ENCODE measurements at regions not wholly inside any gene's neighbourhood (a gene's known extent, or its start where the extent isn't known, plus 50 kb on each side); places are given as distances from the start of the nearest gene placed in this dataset.

GRCh38 chr1:242731446-242731845, 206.9 kb upstream of the PLD5 start:
- no peak for TF ChIP-seq EZH2 (IDR thresholded peaks at IDR 0.05; ENCODE audit: low read length)
- TF ChIP-seq, protein P1, sequence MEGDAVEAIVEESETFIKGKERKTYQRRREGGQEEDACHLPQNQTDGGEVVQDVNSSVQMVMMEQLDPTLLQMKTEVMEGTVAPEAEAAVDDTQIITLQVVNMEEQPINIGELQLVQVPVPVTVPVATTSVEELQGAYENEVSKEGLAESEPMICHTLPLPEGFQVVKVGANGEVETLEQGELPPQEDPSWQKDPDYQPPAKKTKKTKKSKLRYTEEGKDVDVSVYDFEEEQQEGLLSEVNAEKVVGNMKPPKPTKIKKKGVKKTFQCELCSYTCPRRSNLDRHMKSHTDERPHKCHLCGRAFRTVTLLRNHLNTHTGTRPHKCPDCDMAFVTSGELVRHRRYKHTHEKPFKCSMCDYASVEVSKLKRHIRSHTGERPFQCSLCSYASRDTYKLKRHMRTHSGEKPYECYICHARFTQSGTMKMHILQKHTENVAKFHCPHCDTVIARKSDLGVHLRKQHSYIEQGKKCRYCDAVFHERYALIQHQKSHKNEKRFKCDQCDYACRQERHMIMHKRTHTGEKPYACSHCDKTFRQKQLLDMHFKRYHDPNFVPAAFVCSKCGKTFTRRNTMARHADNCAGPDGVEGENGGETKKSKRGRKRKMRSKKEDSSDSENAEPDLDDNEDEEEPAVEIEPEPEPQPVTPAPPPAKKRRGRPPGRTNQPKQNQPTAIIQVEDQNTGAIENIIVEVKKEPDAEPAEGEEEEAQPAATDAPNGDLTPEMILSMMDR (optimal IDR thresholded peaks at IDR 0.05 in 1 of 3, IDR thresholded peaks at IDR 0.05 in 1 of 3, conservative IDR thresholded peaks at IDR 0.05 in 1 of 3; ENCODE audit: extremely low read depth in 1 of 3, insufficient read depth in 2 of 3, low read length in 3 of 3): no peak

Data from keratinocyte (primary cell).